ENCODE measurements at regions not wholly inside any gene's neighbourhood (a gene's known extent, or its start where the extent isn't known, plus 50 kb on each side); places are given as distances from the start of the nearest gene placed in this dataset.

- TF ChIP-seq, protein P1, sequence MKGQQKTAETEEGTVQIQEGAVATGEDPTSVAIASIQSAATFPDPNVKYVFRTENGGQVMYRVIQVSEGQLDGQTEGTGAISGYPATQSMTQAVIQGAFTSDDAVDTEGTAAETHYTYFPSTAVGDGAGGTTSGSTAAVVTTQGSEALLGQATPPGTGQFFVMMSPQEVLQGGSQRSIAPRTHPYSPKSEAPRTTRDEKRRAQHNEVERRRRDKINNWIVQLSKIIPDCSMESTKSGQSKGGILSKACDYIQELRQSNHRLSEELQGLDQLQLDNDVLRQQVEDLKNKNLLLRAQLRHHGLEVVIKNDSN (IDR thresholded peaks at IDR 0.05) = no peak
- TF ChIP-seq FOXM1 (IDR thresholded peaks at IDR 0.05; ENCODE audit: borderline replicate concordance, low read depth) = no peak
- TF ChIP-seq EGR1 (IDR thresholded peaks at IDR 0.05) = no peak
- no peak for TF ChIP-seq MAX (IDR thresholded peaks at IDR 0.05)
Measured at GRCh38 chr16:51733181-51733580, 582.1 kb upstream of the SALL1 start.
